Heart right ventricle (tissue), 16 donors: ENCODE measurements at regions not wholly inside any gene's neighbourhood (a gene's known extent, or its start where the extent isn't known, plus 50 kb on each side); places are given as distances from the start of the nearest gene placed in this dataset.
A peak's percentile ranks its signal among the peaks of the same experiment; 100 is the strongest.

Source experiments
- ATAC-seq, 8 donors: fragments of 200-7000 bp; cut with Tn5 transposase; one replicate each; pipeline ENCODE4 v1.9.1; 2020; ENCODE audit warnings: mild to moderate bottlenecking in 8 of 8, moderate library complexity in 8 of 8, moderate number of reproducible peaks in 1 of 8
- DNase-seq, 2 donors: peaks; one replicate each; pipeline ENCODE4 v3.0.0-alpha.2; 2020
- H3K27ac ChIP-seq, 10 donors: fragments of 200-600 bp; sonication (generic) in 2 of 10; one replicate each; pipeline versions ENCODE4 v1.5.0 to v1.8.0; 2020 to 2022; ENCODE audit warnings: mild to moderate bottlenecking in 3 of 10
- H3K27me3 ChIP-seq, 7 donors: fragments of 200-600 bp; one replicate each; pipeline ENCODE4 v1.8.0; 2021 to 2022; ENCODE audit warnings: mild to moderate bottlenecking in 2 of 7
- H3K36me3 ChIP-seq, 9 donors: fragments of 200-600 bp; sonication (generic) in 1 of 9; one replicate each; pipeline versions ENCODE4 v1.5.0 to v1.8.0; 2020 to 2022; ENCODE audit warnings: mild to moderate bottlenecking in 2 of 9
- H3K4me1 ChIP-seq, 9 donors: fragments of 200-600 bp; sonication (generic) in 1 of 9; one replicate each; pipeline versions ENCODE4 v1.5.0 to v1.8.0; 2020 to 2022; ENCODE audit warnings: mild to moderate bottlenecking in 4 of 9
- H3K4me3 ChIP-seq, 10 donors: fragments of 200-600 bp; sonication (generic) in 2 of 10; one replicate each; pipeline versions ENCODE4 v1.5.0 to v1.8.0; 2020 to 2022; ENCODE audit warnings: mild to moderate bottlenecking in 7 of 10, moderate library complexity in 2 of 10
- H3K9me3 ChIP-seq, 11 donors: fragments of 200-600 bp in 10 of 11; sonication (generic) in 2 of 11; one replicate each; pipeline versions ENCODE4 v1.5.0 to v1.8.0; 2013 to 2022; ENCODE audit warnings: mild to moderate bottlenecking in 2 of 11, control low read depth in 1 of 11, moderate library complexity in 1 of 11
- CTCF ChIP-seq, 9 donors: fragments of 200-600 bp; sonication (generic) in 2 of 9; IDR thresholded peaks; one replicate each; pipeline versions ENCODE4 v1.5.0 to v1.8.0; 2021 to 2022; ENCODE audit warnings: antibody characterized with exemption in 9 of 9, mild to moderate bottlenecking in 5 of 9, moderate library complexity in 1 of 9
- WGBS, 2 donors: extraction: QIAGEN DNeasy Blood & Tissue Kit; methylation state at CpG; one replicate each; pipeline ENCODE4 v1.1.7; 2013; ENCODE audit warnings: inconsistent platforms in 1 of 2; 5-methylcytosine and 5-hydroxymethylcytosine counted together
- intact Hi-C, 10 donors: fragments of 100-400 bp; cut with DNase I; formaldehyde crosslinking; loops; one replicate each; pipeline versions ENCODE4 v1.11.1 to v1.14.2; 2022
- donor health status: Arrhythmogenic right ventricular cardiomyopathy.
- donor health status: ischemic (EF 13 %, LVEDD 7.1; RV severe dilation, severe dysfunction).
- donor health status: healthy with polysubstance abuse.
- donor health status: DM: no; HTN: yes; CAD: no.
- donor health status: DM: no; HTN: no; CAD: no.
- donor health status: ischemic (EF 25% LVEDD 6.9; RV normal size, moderate dysfunction).
- donor health status: ischemic (EF 25% LVEDD 5.7; RV mildly dilated, moderate dysfunction).
- donor health status: healthy.
- donor health status: DM: yes; HTN: yes; CAD: no.
- donor health status: Ischemic cardiomyopathy.
- donor health status: ischemic (EF 35%, LVEDD 5.7; RV mildly dilated, moderate dysfunction).
- donor health status: nonischemic (EF 11% LVEDD 7.7; RV severe dilation, severe dysfunction).
- donor health status: DM: yes; HTN: yes; CAD: no.
- donor health status: PGD.
- donor health status: ischemic (EF 29% LVEDD 5.4; RV normal size, mild dysfunction).
- donor health status: nonischemic (EF 23%, LVEDD 6.1; RV moderate dilation, normal function).

GRCh38 chr3:152120601-152121269, 148.0 kb upstream of the MBNL1 start:
- intact Hi-C loops = no loop called here
- ATAC-seq (peak in 1 of 8 donors; percentile 33), DNase-seq (no peak)
- Histone ChIP-seq H3K9me3 (peaks cover 0 to 7% (median 0%) of the 10 kb centered on the region in 11 donors), H3K4me3 (no peak overlapping the region), H3K4me1 (peaks cover 0 to 5% (median 0%) of the 10 kb centered on the region in 9 donors), H3K27ac (peak overlapping the region in 4 of 10 donors; percentile 3 to 27 (median 8)), H3K36me3 (no peaks in the 10 kb centered on the region), H3K27me3 (no peaks in the 10 kb centered on the region)
- 88 to 94% methylated on average over 2 of the region's 2 CpGs for WGBS, 2 donors
- TF ChIP-seq CTCF (IDR thresholded peaks at IDR 0.05) = no peak

GRCh38 chr3:152121270-152121636, 147.5 kb upstream of the MBNL1 start:
- Histone ChIP-seq H3K36me3 (no peaks in the 10 kb centered on the region), H3K27me3 (no peaks in the 10 kb centered on the region), H3K4me1 (peaks cover 0 to 5% (median 0%) of the 10 kb centered on the region in 9 donors), H3K27ac (peak overlapping the region in 3 of 10 donors; percentile 3 to 10 (median 7)), H3K4me3 (no peak overlapping the region), H3K9me3 (peaks cover 0 to 7% (median 0%) of the 10 kb centered on the region in 11 donors)
- no peak for TF ChIP-seq CTCF (IDR thresholded peaks at IDR 0.05)
- ATAC-seq (peak in 2 of 8 donors; percentile 34 to 53), DNase-seq (no peak)
- intact Hi-C loops = no loop called here
- WGBS, 2 donors = 51 to 67% methylated on average over 1 of the region's 1 CpG

- Histone ChIP-seq H3K4me1 (peaks cover 0 to 5% (median 0%) of the 10 kb centered on the region in 9 donors), H3K27me3 (no peaks in the 10 kb centered on the region), H3K36me3 (no peaks in the 10 kb centered on the region), H3K4me3 (no peak overlapping the region), H3K27ac (no peak overlapping the region), H3K9me3 (no peaks in the 10 kb centered on the region)
- intact Hi-C loops = no loop called here
- TF ChIP-seq CTCF (IDR thresholded peaks at IDR 0.05) = no peak
- ATAC-seq = no peak
- no peak for DNase-seq
- 63 to 68% methylated on average over 5 of the region's 5 CpGs for WGBS, 2 donors
Measured at GRCh38 chr3:152122851-152123250, 145.9 kb upstream of the MBNL1 start.

GRCh38 chr3:152123457-152123856, 145.3 kb upstream of the MBNL1 start:
- no peak for TF ChIP-seq CTCF (IDR thresholded peaks at IDR 0.05)
- H3K9me3 ChIP-seq = no peaks in the 10 kb centered on the region

More at GRCh38 chr3:152123457-152123856, 145.3 kb upstream of the MBNL1 start:
- intact Hi-C loops = no loop called here
- 81 to 85% methylated on average over 1 of the region's 1 CpG for WGBS, 2 donors
- Histone ChIP-seq H3K27me3 (no peaks in the 10 kb centered on the region), H3K4me1 (peaks cover 0 to 5% (median 0%) of the 10 kb centered on the region in 9 donors), H3K36me3 (no peaks in the 10 kb centered on the region), H3K4me3 (no peak overlapping the region), H3K27ac (no peak overlapping the region)
- DNase-seq (no peak), ATAC-seq (no peak)
